ENCODE measurements at regions not wholly inside any gene's neighbourhood (a gene's known extent, or its start where the extent isn't known, plus 50 kb on each side); places are given as distances from the start of the nearest gene placed in this dataset.

DNA sequence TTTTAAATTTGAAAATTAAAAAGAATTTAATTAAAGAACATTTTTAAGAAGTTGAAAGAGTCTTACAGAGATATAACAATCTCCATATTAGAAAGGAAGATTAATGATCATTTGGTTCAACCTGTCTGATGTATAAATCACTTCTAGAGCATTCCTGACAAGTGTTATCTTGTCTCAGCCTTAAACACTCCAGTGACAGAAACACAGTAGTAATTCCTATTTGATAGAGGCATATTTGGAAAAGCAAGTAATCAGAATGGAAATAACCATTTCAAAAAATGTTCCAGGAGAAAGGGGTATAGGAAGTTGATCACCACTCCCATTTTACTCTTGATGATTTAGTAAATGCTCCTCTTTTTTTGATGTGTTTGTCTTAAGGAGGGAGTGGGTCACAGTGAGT lies 213.1 kb upstream of the FAM3C start:
- TF ChIP-seq POLR2A (IDR thresholded peaks at IDR 0.05) (no peak), POLR2AphosphoS5 (IDR thresholded peaks at IDR 0.05) (no peak)
- TF ChIP-seq, protein P1, sequence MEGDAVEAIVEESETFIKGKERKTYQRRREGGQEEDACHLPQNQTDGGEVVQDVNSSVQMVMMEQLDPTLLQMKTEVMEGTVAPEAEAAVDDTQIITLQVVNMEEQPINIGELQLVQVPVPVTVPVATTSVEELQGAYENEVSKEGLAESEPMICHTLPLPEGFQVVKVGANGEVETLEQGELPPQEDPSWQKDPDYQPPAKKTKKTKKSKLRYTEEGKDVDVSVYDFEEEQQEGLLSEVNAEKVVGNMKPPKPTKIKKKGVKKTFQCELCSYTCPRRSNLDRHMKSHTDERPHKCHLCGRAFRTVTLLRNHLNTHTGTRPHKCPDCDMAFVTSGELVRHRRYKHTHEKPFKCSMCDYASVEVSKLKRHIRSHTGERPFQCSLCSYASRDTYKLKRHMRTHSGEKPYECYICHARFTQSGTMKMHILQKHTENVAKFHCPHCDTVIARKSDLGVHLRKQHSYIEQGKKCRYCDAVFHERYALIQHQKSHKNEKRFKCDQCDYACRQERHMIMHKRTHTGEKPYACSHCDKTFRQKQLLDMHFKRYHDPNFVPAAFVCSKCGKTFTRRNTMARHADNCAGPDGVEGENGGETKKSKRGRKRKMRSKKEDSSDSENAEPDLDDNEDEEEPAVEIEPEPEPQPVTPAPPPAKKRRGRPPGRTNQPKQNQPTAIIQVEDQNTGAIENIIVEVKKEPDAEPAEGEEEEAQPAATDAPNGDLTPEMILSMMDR (IDR thresholded peaks at IDR 0.05) = no peak
